SK-N-SH (cell line): ENCODE measurements at regions not wholly inside any gene's neighbourhood (a gene's known extent, or its start where the extent isn't known, plus 50 kb on each side); places are given as distances from the start of the nearest gene placed in this dataset.

ENCODE experiments used
- CTCF ChIA-PET: fragments of 300-600, 350-600 bp; formaldehyde crosslinking; extraction: SDS; loops from one replicate; lab custom pipeline; 2021; lab: Yijun Ruan, JAX
- POLR2A ChIA-PET: fragments of 350-600 bp; sonication (Branson Sonifier 250); formaldehyde crosslinking; extraction: SDS; loops from one replicate; lab custom pipeline; 2020; ENCODE audit warnings: antibody characterized with exemption, inconsistent platforms; lab: Yijun Ruan, JAX
- DNase-seq: peaks from one replicate; pipeline ENCODE4 v3.0.0; 2012
- H2AFZ ChIP-seq: fragments of 200-600 bp; sonication (generic); 2 replicates; pipeline ENCODE4 v1.8.1; 2016; ENCODE audit warnings: antibody characterized with exemption, mild to moderate bottlenecking, low read depth
- H3F3A ChIP-seq: fragments of 200-600 bp; sonication (generic); replicated peaks from 2 replicates; pipeline ENCODE3; 2016; ENCODE audit warnings: antibody characterized with exemption, mild to moderate bottlenecking; ENCODE audit not compliant: insufficient read depth
- H3K27ac ChIP-seq, 2 experiments: fragments of 200-500 bp in 1 of 2; fragments of 200-600 bp in 1 of 2; sonication (Bioruptor generic) in 1 of 2; sonication (generic), shearing (Covaris generic) in 1 of 2; 2 replicates each; pipeline versions ENCODE4 v1.5.1 to v1.6.1; 2014 to 2016; ENCODE audit warnings: low read depth in 2 of 2, inconsistent platforms in 1 of 2, low read length in 1 of 2, mild to moderate bottlenecking in 1 of 2, mixed read lengths in 1 of 2
- H3K27me3 ChIP-seq: fragments of 200-600 bp; sonication (generic), shearing (Covaris generic); 2 replicates; pipeline ENCODE4 v1.6.1; 2016; ENCODE audit warnings: mixed run types; ENCODE audit not compliant: insufficient read depth
- H3K36me3 ChIP-seq, 2 experiments: fragments of 200-500 bp in 1 of 2; fragments of 200-600 bp in 1 of 2; sonication (Bioruptor generic) in 1 of 2; sonication (generic) in 1 of 2; replicated peaks in 1 of 2; 2 replicates each; pipeline versions ENCODE3 to v1.5.1; 2014 to 2016; ENCODE audit warnings: low read length in 1 of 2, mild to moderate bottlenecking in 1 of 2; ENCODE audit not compliant: insufficient read depth in 2 of 2, control insufficient read depth in 1 of 2
- H3K4me1 ChIP-seq, 2 experiments: fragments of 200-500 bp in 1 of 2; fragments of 200-600 bp in 1 of 2; sonication (Bioruptor generic) in 1 of 2; sonication (generic), shearing (Covaris generic) in 1 of 2; 2 replicates each; pipeline versions ENCODE4 v1.5.1 to v1.6.1; 2014 to 2016; ENCODE audit warnings: low read depth in 1 of 2, low read length in 1 of 2, mixed run types in 1 of 2; ENCODE audit not compliant: insufficient read depth in 2 of 2, control insufficient read depth in 1 of 2
- H3K4me2 ChIP-seq: fragments of 200-600 bp; sonication (generic), shearing (Covaris generic); 2 replicates; pipeline ENCODE4 v1.6.1; 2017; ENCODE audit warnings: mixed run types
- H3K4me3 ChIP-seq, 2 experiments: fragments of 200-500 bp in 1 of 2; fragments of 200-600 bp in 1 of 2; sonication (Bioruptor generic) in 1 of 2; sonication (generic), shearing (Covaris generic) in 1 of 2; 2 replicates each; pipeline versions ENCODE4 v1.5.1 to v1.8.1; 2014 to 2016; ENCODE audit warnings: low read depth in 2 of 2, inconsistent platforms in 1 of 2, low read length in 1 of 2, mild to moderate bottlenecking in 1 of 2, mixed read lengths in 1 of 2, moderate library complexity in 1 of 2
- H3K79me2 ChIP-seq: fragments of 200-600 bp; sonication (generic); 2 replicates; pipeline ENCODE4 v1.8.1; 2017; ENCODE audit warnings: mild to moderate bottlenecking; ENCODE audit not compliant: insufficient read depth
- H3K9ac ChIP-seq: fragments of 200-600 bp; sonication (generic); 2 replicates; pipeline ENCODE4 v1.6.1; 2017; ENCODE audit warnings: mixed run types
- H3K9me2 ChIP-seq: fragments of 200-600 bp; sonication (generic); 2 replicates; pipeline ENCODE4 v1.6.1; 2017; ENCODE audit warnings: mixed run types
- H3K9me3 ChIP-seq: fragments of 200-600 bp; sonication (generic); 2 replicates; pipeline ENCODE4 v1.6.1; 2017; ENCODE audit warnings: mixed run types, mild to moderate bottlenecking, moderate library complexity
- H4K20me1 ChIP-seq: fragments of 200-600 bp; sonication (generic); 2 replicates; pipeline ENCODE4 v1.6.1; 2017; ENCODE audit warnings: mild to moderate bottlenecking, mixed run types; ENCODE audit not compliant: insufficient read depth
- ELF1 ChIP-seq: IDR thresholded peaks from 2 replicates; pipeline ENCODE4 v1.4.0; 2012
- EZH2phosphoT487 ChIP-seq: fragments of 200-600 bp; sonication (generic); IDR thresholded peaks from 2 replicates; pipeline ENCODE4 v1.6.1; 2017; ENCODE audit warnings: low read depth, mixed run types, mild to moderate bottlenecking, antibody characterized with exemption, moderate library complexity, borderline replicate concordance
- FOSL2 ChIP-seq: IDR thresholded peaks from 2 replicates; pipeline ENCODE4 v1.4.0; 2012; ENCODE audit warnings: low read depth, mild to moderate bottlenecking, moderate library complexity, borderline replicate concordance
- FOXJ3 ChIP-seq: sonication (generic); formaldehyde crosslinking; IDR thresholded peaks from 2 replicates; pipeline ENCODE4 v1.5.1; 2020; ENCODE audit warnings: mild to moderate bottlenecking, missing genetic modification reagents
- FOXM1 ChIP-seq: IDR thresholded peaks from 2 replicates; pipeline ENCODE4 v1.4.0; 2012; ENCODE audit warnings: low read depth, mild to moderate bottlenecking
- GABPA ChIP-seq: IDR thresholded peaks from 2 replicates; pipeline ENCODE4 v1.4.0; 2012; ENCODE audit warnings: low read depth, mild to moderate bottlenecking
- GATA2 ChIP-seq: sonication (generic); formaldehyde crosslinking; IDR thresholded peaks from 2 replicates; pipeline ENCODE4 v1.5.0; 2020; ENCODE audit warnings: mild to moderate bottlenecking, missing genetic modification reagents
- JUND ChIP-seq: IDR thresholded peaks from 2 replicates; pipeline ENCODE4 v1.4.0; 2012
- MAX ChIP-seq: IDR thresholded peaks from 2 replicates; pipeline ENCODE4 v1.4.0; 2012; ENCODE audit warnings: low read depth
- MXI1 ChIP-seq: IDR thresholded peaks from 2 replicates; pipeline ENCODE4 v1.6.1; 2012; ENCODE audit warnings: mild to moderate bottlenecking, low read depth, low read length, improper control_type of control experiment
- NFIC ChIP-seq: IDR thresholded peaks from 2 replicates; pipeline ENCODE4 v1.4.0; 2012; ENCODE audit warnings: borderline replicate concordance
- NRF1 ChIP-seq: IDR thresholded peaks from 2 replicates; pipeline ENCODE4 v1.6.1; 2012; ENCODE audit warnings: low read depth, mild to moderate bottlenecking, low read length
- POLR2AphosphoS5 ChIP-seq: IDR thresholded peaks from 2 replicates; pipeline ENCODE4 v1.6.1; 2012; ENCODE audit warnings: low read depth, low read length
- RAD21 ChIP-seq: IDR thresholded peaks from 2 replicates; pipeline ENCODE4 v1.6.1; 2012; ENCODE audit warnings: mild to moderate bottlenecking, low read length
- RCOR1 ChIP-seq: fragments of 150-350 bp; IDR thresholded peaks from 2 replicates; pipeline ENCODE4 v1.6.1; 2017; ENCODE audit warnings: antibody characterized with exemption, low read length
- RXRA ChIP-seq: IDR thresholded peaks from 2 replicates; pipeline ENCODE4 v1.4.0; 2012; ENCODE audit warnings: low read depth, mild to moderate bottlenecking, borderline replicate concordance
- SIN3A ChIP-seq: IDR thresholded peaks from 2 replicates; pipeline ENCODE4 v1.6.1; 2012; ENCODE audit warnings: low read depth, mild to moderate bottlenecking, low read length, moderate library complexity, borderline replicate concordance
- SMC3 ChIP-seq: IDR thresholded peaks from 2 replicates; pipeline ENCODE4 v1.6.1; 2012; ENCODE audit warnings: low read depth, low read length, improper control_type of control experiment
- TAF1 ChIP-seq: IDR thresholded peaks from 2 replicates; pipeline ENCODE4 v1.6.1; 2012; ENCODE audit warnings: low read depth, mild to moderate bottlenecking, low read length, moderate library complexity, borderline replicate concordance
- TCF12 ChIP-seq: IDR thresholded peaks from 2 replicates; pipeline ENCODE4 v1.4.0; 2012
- TEAD4 ChIP-seq: IDR thresholded peaks from 2 replicates; pipeline ENCODE4 v1.4.0; 2012; ENCODE audit warnings: mild to moderate bottlenecking, borderline replicate concordance; ENCODE audit not compliant: insufficient read depth
- WGBS: methylation state at CpG from one replicate; pipeline ENCODE4 v1.1.6; 2017; ENCODE audit warnings: low lambda C conversion rate; 5-methylcytosine and 5-hydroxymethylcytosine counted together
- TF ChIP-seq, protein P1 (sequence below): IDR thresholded peaks from 2 replicates; pipeline ENCODE4 v1.4.0; 2012; ENCODE audit warnings: low read depth, borderline replicate concordance
- TF ChIP-seq, protein P2 (sequence below): IDR thresholded peaks from 2 replicates; pipeline ENCODE4; 2012
- TF ChIP-seq, protein P3 (sequence below): fragments of 200-600 bp; sonication (generic); IDR thresholded peaks from 2 replicates; pipeline ENCODE4 v1.6.1; 2017; ENCODE audit warnings: antibody characterized with exemption, mild to moderate bottlenecking, moderate library complexity
- TF ChIP-seq, protein P4 (sequence below): fragments of 150-350 bp; IDR thresholded peaks from 2 replicates; pipeline ENCODE4 v1.6.1; 2017; ENCODE audit warnings: antibody characterized with exemption, low read length, low read depth, borderline replicate concordance

- no peak overlapping the region for H3K4me2 ChIP-seq
- ChIA-PET POLR2A (no interaction called here), CTCF (no interaction called here)
- H3F3A ChIP-seq: no peaks in the 10 kb centered on the region
- no peaks in the 10 kb centered on the region for H3K9me2 ChIP-seq
- H3K4me3 ChIP-seq: no peak overlapping the region
- H3K36me3 ChIP-seq: no peaks in the 10 kb centered on the region
- H4K20me1 ChIP-seq: no peaks in the 10 kb centered on the region
- H3K27ac ChIP-seq: no peak overlapping the region
- 0 out of 2 replicates have a peak, but pooled peaks cover 5% of the 10 kb centered on the region for H3K9me3 ChIP-seq
- no peak for DNase-seq
- TF ChIP-seq GATA2 (CRISPR knock-in tag) (no peak), RAD21 (no peak), GABPA (no peak), FOSL2 (no peak), RCOR1 (no peak), MAX (no peak), RXRA (no peak), SIN3A (no peak), ELF1 (no peak), FOXJ3 (CRISPR knock-in tag) (no peak), POLR2AphosphoS5 (no peak), TAF1 (no peak), FOXM1 (no peak), MXI1 (no peak)
- TF ChIP-seq, protein P1, sequence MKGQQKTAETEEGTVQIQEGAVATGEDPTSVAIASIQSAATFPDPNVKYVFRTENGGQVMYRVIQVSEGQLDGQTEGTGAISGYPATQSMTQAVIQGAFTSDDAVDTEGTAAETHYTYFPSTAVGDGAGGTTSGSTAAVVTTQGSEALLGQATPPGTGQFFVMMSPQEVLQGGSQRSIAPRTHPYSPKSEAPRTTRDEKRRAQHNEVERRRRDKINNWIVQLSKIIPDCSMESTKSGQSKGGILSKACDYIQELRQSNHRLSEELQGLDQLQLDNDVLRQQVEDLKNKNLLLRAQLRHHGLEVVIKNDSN: no peak
- TF ChIP-seq, protein P2, sequence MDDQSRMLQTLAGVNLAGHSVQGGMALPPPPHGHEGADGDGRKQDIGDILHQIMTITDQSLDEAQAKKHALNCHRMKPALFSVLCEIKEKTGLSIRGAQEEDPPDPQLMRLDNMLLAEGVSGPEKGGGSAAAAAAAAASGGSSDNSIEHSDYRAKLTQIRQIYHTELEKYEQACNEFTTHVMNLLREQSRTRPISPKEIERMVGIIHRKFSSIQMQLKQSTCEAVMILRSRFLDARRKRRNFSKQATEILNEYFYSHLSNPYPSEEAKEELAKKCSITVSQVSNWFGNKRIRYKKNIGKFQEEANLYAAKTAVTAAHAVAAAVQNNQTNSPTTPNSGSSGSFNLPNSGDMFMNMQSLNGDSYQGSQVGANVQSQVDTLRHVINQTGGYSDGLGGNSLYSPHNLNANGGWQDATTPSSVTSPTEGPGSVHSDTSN: no peak
- H3K4me1 ChIP-seq: no peaks in the 10 kb centered on the region
- H3K27me3 ChIP-seq: no peaks in the 10 kb centered on the region
- H3K79me2 ChIP-seq: no peaks in the 10 kb centered on the region
- no peak overlapping the region for H2AFZ ChIP-seq
- no peak overlapping the region for H3K9ac ChIP-seq
These were observed 186.2 kb upstream of the NPSR1 start for GRCh38 chr7:34471844-34472243.

DNA sequence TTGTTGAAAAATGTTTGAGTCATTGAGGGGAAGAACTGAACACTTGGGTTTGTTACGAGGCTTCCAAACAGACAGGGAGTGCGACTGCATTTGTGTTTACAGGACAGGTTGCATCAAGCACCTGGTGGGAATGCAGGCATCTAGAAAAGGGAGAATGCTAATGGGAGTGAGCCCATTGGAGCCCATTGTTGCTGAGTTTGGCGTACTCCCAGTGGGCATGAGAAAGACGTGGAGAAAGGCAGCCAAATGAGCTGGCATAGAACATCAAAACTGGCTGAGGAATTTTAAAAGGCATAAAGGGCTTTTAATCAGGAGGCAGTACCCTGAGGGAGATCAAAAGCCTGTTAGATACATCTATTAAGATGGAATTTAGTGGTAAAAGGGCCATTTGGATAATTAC lies 171.6 kb upstream of the NPSR1 start:
- WGBS: 7% methylated on average over 4 of the region's 4 CpGs

More for the DNA sequence above, 171.6 kb upstream of the NPSR1 start:
- no peaks in the 10 kb centered on the region for H4K20me1 ChIP-seq
- CTCF ChIA-PET: interaction anchor here (1.5 kb wide), 1 partner anchor 11 kb away, joined by 4 read pairs; no protein-coding TSS in a partner anchor
- H3K9ac ChIP-seq: no peak overlapping the region
- TF ChIP-seq RAD21 (no peak), NRF1 (no peak), FOXM1 (no peak), NFIC (no peak), EZH2phosphoT487 (no peak), JUND (no peak), TCF12 (no peak), SMC3 (no peak), RXRA (no peak), TEAD4 (no peak)
- TF ChIP-seq, protein P3, sequence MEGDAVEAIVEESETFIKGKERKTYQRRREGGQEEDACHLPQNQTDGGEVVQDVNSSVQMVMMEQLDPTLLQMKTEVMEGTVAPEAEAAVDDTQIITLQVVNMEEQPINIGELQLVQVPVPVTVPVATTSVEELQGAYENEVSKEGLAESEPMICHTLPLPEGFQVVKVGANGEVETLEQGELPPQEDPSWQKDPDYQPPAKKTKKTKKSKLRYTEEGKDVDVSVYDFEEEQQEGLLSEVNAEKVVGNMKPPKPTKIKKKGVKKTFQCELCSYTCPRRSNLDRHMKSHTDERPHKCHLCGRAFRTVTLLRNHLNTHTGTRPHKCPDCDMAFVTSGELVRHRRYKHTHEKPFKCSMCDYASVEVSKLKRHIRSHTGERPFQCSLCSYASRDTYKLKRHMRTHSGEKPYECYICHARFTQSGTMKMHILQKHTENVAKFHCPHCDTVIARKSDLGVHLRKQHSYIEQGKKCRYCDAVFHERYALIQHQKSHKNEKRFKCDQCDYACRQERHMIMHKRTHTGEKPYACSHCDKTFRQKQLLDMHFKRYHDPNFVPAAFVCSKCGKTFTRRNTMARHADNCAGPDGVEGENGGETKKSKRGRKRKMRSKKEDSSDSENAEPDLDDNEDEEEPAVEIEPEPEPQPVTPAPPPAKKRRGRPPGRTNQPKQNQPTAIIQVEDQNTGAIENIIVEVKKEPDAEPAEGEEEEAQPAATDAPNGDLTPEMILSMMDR: no peak
- TF ChIP-seq, protein P4, sequence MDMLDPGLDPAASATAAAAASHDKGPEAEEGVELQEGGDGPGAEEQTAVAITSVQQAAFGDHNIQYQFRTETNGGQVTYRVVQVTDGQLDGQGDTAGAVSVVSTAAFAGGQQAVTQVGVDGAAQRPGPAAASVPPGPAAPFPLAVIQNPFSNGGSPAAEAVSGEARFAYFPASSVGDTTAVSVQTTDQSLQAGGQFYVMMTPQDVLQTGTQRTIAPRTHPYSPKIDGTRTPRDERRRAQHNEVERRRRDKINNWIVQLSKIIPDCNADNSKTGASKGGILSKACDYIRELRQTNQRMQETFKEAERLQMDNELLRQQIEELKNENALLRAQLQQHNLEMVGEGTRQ: no peak
- TF ChIP-seq, all 33 proteins: peak for 0
- Histone ChIP-seq H3K79me2 (no peaks in the 10 kb centered on the region), H2AFZ (no peak overlapping the region), H3K9me3 (no peaks in the 10 kb centered on the region), H3K9me2 (no peaks in the 10 kb centered on the region), H3K4me3 (no peak overlapping the region), H3K4me1 (no peaks in the 10 kb centered on the region), H3K27me3 (peaks cover 23% of the 10 kb centered on the region; the same call in 1 of the 2 replicates), H3F3A (no peaks in the 10 kb centered on the region), H3K4me2 (no peak overlapping the region), H3K36me3 (no peaks in the 10 kb centered on the region), H3K27ac (no peak overlapping the region)
- no peak for DNase-seq
- POLR2A ChIA-PET: no interaction called here
